OCI-LY1 (cell line): ENCODE measurements at regions not wholly inside any gene's neighbourhood (a gene's known extent, or its start where the extent isn't known, plus 50 kb on each side); places are given as distances from the start of the nearest gene placed in this dataset.

Experiments used
- H2AFZ ChIP-seq: fragments of 200-600 bp; sonication (generic), shearing (Covaris generic); 2 replicates; pipeline ENCODE4 v1.6.0; 2014; ENCODE audit warnings: antibody characterized with exemption, mild to moderate bottlenecking, low read length
- H3F3A ChIP-seq: fragments of 200-600 bp; sonication (generic), shearing (Covaris generic); 2 replicates; pipeline ENCODE4 v1.6.0; 2014; ENCODE audit warnings: mild to moderate bottlenecking, antibody characterized with exemption, low read length, moderate library complexity; ENCODE audit not compliant: insufficient read depth
- H3K27ac ChIP-seq: fragments of 200-600 bp; sonication (generic); 2 replicates; pipeline ENCODE4 v1.5.1; 2014; ENCODE audit warnings: low read length, mixed run types, mild to moderate bottlenecking, low read depth; ENCODE audit not compliant: poor library complexity, severe bottlenecking
- H3K27me3 ChIP-seq: fragments of 200-600 bp; sonication (generic); 2 replicates; pipeline ENCODE4 v1.6.0; 2014; ENCODE audit warnings: antibody characterized with exemption, mild to moderate bottlenecking, low read length, moderate library complexity; ENCODE audit not compliant: insufficient read depth
- H3K36me3 ChIP-seq: fragments of 200-600 bp; sonication (generic); 2 replicates; pipeline ENCODE4 v1.6.1; 2014; ENCODE audit warnings: mild to moderate bottlenecking, antibody characterized with exemption, low read length, moderate library complexity, mixed read lengths; ENCODE audit not compliant: insufficient read depth
- H3K4me1 ChIP-seq: fragments of 200-600 bp; sonication (generic); 2 replicates; pipeline ENCODE4 v1.5.1; 2014; ENCODE audit warnings: mild to moderate bottlenecking, low read length, moderate library complexity; ENCODE audit not compliant: insufficient read depth, severe bottlenecking
- H3K4me2 ChIP-seq: fragments of 200-600 bp; sonication (generic), shearing (Covaris generic); 2 replicates; pipeline ENCODE4 v1.6.1; 2014; ENCODE audit warnings: low read length
- H3K4me3 ChIP-seq: fragments of 200-600 bp; sonication (generic); 2 replicates; pipeline ENCODE4 v1.5.1; 2014; ENCODE audit warnings: low read length, low read depth, mild to moderate bottlenecking, mixed read lengths; ENCODE audit not compliant: poor library complexity, severe bottlenecking
- H3K79me2 ChIP-seq: fragments of 200-600 bp; shearing (Covaris generic); 2 replicates; pipeline ENCODE4 v1.6.1; 2016; ENCODE audit warnings: mixed run types, low read length, mixed read lengths; ENCODE audit not compliant: insufficient read depth
- H3K9ac ChIP-seq: fragments of 200-600 bp; sonication (generic), shearing (Covaris generic); 2 replicates; pipeline ENCODE4 v1.6.1; 2014; ENCODE audit warnings: mild to moderate bottlenecking, low read length, mixed read lengths
- H3K9me2 ChIP-seq: fragments of 200-600 bp; sonication (generic), shearing (Covaris generic); 2 replicates; pipeline ENCODE4 v1.6.1; 2014; ENCODE audit warnings: low read depth, mild to moderate bottlenecking, low read length, mixed read lengths
- H3K9me3 ChIP-seq: fragments of 200-600 bp; shearing (Covaris generic); 2 replicates; pipeline ENCODE4 v1.6.1; 2014; ENCODE audit warnings: low read length, mixed read lengths
- H4K20me1 ChIP-seq: fragments of 200-600 bp; sonication (generic), shearing (Covaris generic); 2 replicates; pipeline ENCODE4 v1.6.0; 2016; ENCODE audit warnings: mild to moderate bottlenecking, low read length; ENCODE audit not compliant: insufficient read depth
- CTCF ChIP-seq: fragments of 200-600 bp; sonication (generic), shearing (Covaris generic); IDR thresholded peaks from 2 replicates; pipeline ENCODE4 v1.5.1; 2017; ENCODE audit warnings: mild to moderate bottlenecking, antibody characterized with exemption, low read length, moderate library complexity, mixed read lengths
- EZH2 ChIP-seq: fragments of 200-600 bp; sonication (generic), shearing (Covaris generic); IDR thresholded peaks from 2 replicates; pipeline ENCODE4 v1.8.0; 2017; ENCODE audit warnings: borderline replicate concordance, mixed run types, mild to moderate bottlenecking, antibody characterized with exemption, low read length, moderate library complexity, mixed read lengths

GRCh38 chrX:40318801-40319200 is 221.0 kb upstream of the BCOR start:
- no peaks in the 10 kb centered on the region for H3K9me2 ChIP-seq
- no peaks in the 10 kb centered on the region for H3F3A ChIP-seq
- no peak overlapping the region for H2AFZ ChIP-seq
- H3K79me2 ChIP-seq, result no peaks in the 10 kb centered on the region
- H3K27me3 ChIP-seq, result no peaks in the 10 kb centered on the region
- H3K9ac ChIP-seq, result no peak overlapping the region
- TF ChIP-seq CTCF (no peak), EZH2 (no peak)
- H3K36me3 ChIP-seq, result no peaks in the 10 kb centered on the region
- H3K9me3 ChIP-seq, result no peaks in the 10 kb centered on the region
- H3K4me2 ChIP-seq, result no peak overlapping the region
- no peaks in the 10 kb centered on the region for H3K4me1 ChIP-seq
- H4K20me1 ChIP-seq, result no peaks in the 10 kb centered on the region
- H3K4me3 ChIP-seq, result no peak overlapping the region
- no peak overlapping the region for H3K27ac ChIP-seq

- Histone ChIP-seq H3K9ac (no peak overlapping the region), H3K27ac (no peak overlapping the region)
Measured at GRCh38 chrX:40318076-40318475, 220.3 kb upstream of the BCOR start.

GRCh38 chrX:40316502-40316901 is 218.7 kb upstream of the BCOR start:
- H3K9me2 ChIP-seq, result no peaks in the 10 kb centered on the region
- no peaks in the 10 kb centered on the region for H4K20me1 ChIP-seq
- TF ChIP-seq CTCF, result no peak
- TF ChIP-seq EZH2, result no peak
- H3K9me3 ChIP-seq, result no peaks in the 10 kb centered on the region
- H3K27me3 ChIP-seq, result no peaks in the 10 kb centered on the region
- no peaks in the 10 kb centered on the region for H3K4me1 ChIP-seq
- H3K4me3 ChIP-seq, result no peak overlapping the region
- no peak overlapping the region for H3K9ac ChIP-seq
- H3K79me2 ChIP-seq, result no peaks in the 10 kb centered on the region
- no peak overlapping the region for H2AFZ ChIP-seq
- H3K36me3 ChIP-seq, result no peaks in the 10 kb centered on the region
- H3F3A ChIP-seq, result no peaks in the 10 kb centered on the region
- H3K4me2 ChIP-seq, result no peak overlapping the region
- no peak overlapping the region for H3K27ac ChIP-seq

More at GRCh38 chrX:40318076-40318475, 220.3 kb upstream of the BCOR start:
- Histone ChIP-seq H2AFZ (no peak overlapping the region), H4K20me1 (no peaks in the 10 kb centered on the region), H3K36me3 (no peaks in the 10 kb centered on the region), H3K27me3 (no peaks in the 10 kb centered on the region), H3K4me3 (no peak overlapping the region), H3K4me2 (no peak overlapping the region), H3F3A (no peaks in the 10 kb centered on the region), H3K9me2 (no peaks in the 10 kb centered on the region), H3K79me2 (no peaks in the 10 kb centered on the region), H3K9me3 (no peaks in the 10 kb centered on the region), H3K4me1 (no peaks in the 10 kb centered on the region)
- no peak for TF ChIP-seq CTCF
- TF ChIP-seq EZH2, result no peak
